Caco-2 (cell line): ENCODE measurements at regions not wholly inside any gene's neighbourhood (a gene's known extent, or its start where the extent isn't known, plus 50 kb on each side); places are given as distances from the start of the nearest gene placed in this dataset.

ENCODE experiments used
- BruUV-seq: library from RNA; stranded (reverse); fragments of 400-500 nt; replicated peaks from 2 replicates; lab custom pipeline; 2021; lab: Mats Ljungman, UMichigan
- CTCF ChIA-PET: fragments of 300-600 bp; sonication (Branson Sonifier 250); formaldehyde crosslinking; loops from one replicate; lab custom pipeline; 2022; ENCODE audit warnings: antibody characterized with exemption; lab: Charles Lee
- POLR2A ChIA-PET: fragments of 300-600 bp; sonication (Branson Sonifier 250); formaldehyde crosslinking; loops from one replicate; lab custom pipeline; 2022; ENCODE audit warnings: antibody characterized with exemption; lab: Charles Lee
- DNase-seq, 2 experiments: peaks; one replicate each; pipeline versions ENCODE4 v3.0.0 to v3.0.0-alpha.2; 2020 to 2022
- H3K27me3 ChIP-seq: replicated peaks from 2 replicates; pipeline ENCODE4 v1.6.0; 2011; ENCODE audit warnings: low read length; ENCODE audit not compliant: control insufficient read depth, insufficient read depth
- H3K36me3 ChIP-seq: 2 replicates; pipeline ENCODE4 v1.5.1; 2011; ENCODE audit warnings: low read length; ENCODE audit not compliant: control insufficient read depth, insufficient read depth
- H3K4me1 ChIP-seq: fragments of 250-450 bp; sonication (Bioruptor Pico); 2 replicates; pipeline ENCODE4 v1.5.1; 2020; ENCODE audit warnings: mild to moderate bottlenecking
- H3K4me3 ChIP-seq: 2 replicates; pipeline ENCODE4 v1.5.1; 2011; ENCODE audit warnings: low read depth, mild to moderate bottlenecking, control low read depth, low read length
- H3K9me3 ChIP-seq: fragments of 250-450 bp; sonication (Bioruptor Pico); 2 replicates; pipeline ENCODE4 v1.5.1; 2020; ENCODE audit warnings: mild to moderate bottlenecking, moderate library complexity
- H3K27ac Mint-ChIP-seq: one replicate; pipeline ENCODE4 v1.8.0; 2022; ENCODE audit warnings: mixed read lengths; ENCODE audit not compliant: unreplicated experiment
- H3K27me3 Mint-ChIP-seq: one replicate; pipeline ENCODE4 v1.8.0; 2022; ENCODE audit warnings: mixed read lengths; ENCODE audit not compliant: insufficient read depth, unreplicated experiment
- H3K36me3 Mint-ChIP-seq: one replicate; pipeline ENCODE4 v1.8.0; 2022; ENCODE audit warnings: mild to moderate bottlenecking, mixed read lengths; ENCODE audit not compliant: insufficient read depth, unreplicated experiment
- H3K4me1 Mint-ChIP-seq: one replicate; pipeline ENCODE4 v1.8.0; 2022; ENCODE audit warnings: low read depth, mixed read lengths; ENCODE audit not compliant: unreplicated experiment
- H3K4me3 Mint-ChIP-seq: one replicate; pipeline ENCODE4 v1.8.0; 2022; ENCODE audit warnings: mild to moderate bottlenecking, moderate library complexity, mixed read lengths; ENCODE audit not compliant: unreplicated experiment
- H3K9me3 Mint-ChIP-seq: one replicate; pipeline ENCODE4 v1.8.0; 2022; ENCODE audit warnings: mixed read lengths; ENCODE audit not compliant: unreplicated experiment
- CTCF ChIP-seq, 2 experiments: fragments of 200-600 bp in 1 of 2; IDR thresholded peaks; 1 replicate in 1 of 2; 2 replicates in 1 of 2; pipeline versions ENCODE4 v1.5.1 to v1.8.0; 2011 to 2022; ENCODE audit warnings: antibody characterized with exemption in 1 of 2, control low read depth in 1 of 2, inconsistent platforms in 1 of 2, low read depth in 1 of 2, low read length in 1 of 2, mild to moderate bottlenecking in 1 of 2, moderate library complexity in 1 of 2; ENCODE audit not compliant: insufficient read depth in 1 of 2, severe bottlenecking in 1 of 2, unreplicated experiment in 1 of 2
- intact Hi-C: fragments of 100-400 bp; cut with micrococcal nuclease; formaldehyde crosslinking; loops from one replicate; pipeline ENCODE4 v1.10.0; 2022; ENCODE audit not compliant: unreplicated experiment

- intact Hi-C loops, result no loop called here
- no peaks in the 10 kb centered on the region for H3K36me3 Mint-ChIP-seq
- Histone ChIP-seq H3K36me3 (no peaks in the 10 kb centered on the region), H3K27me3 (no peaks in the 10 kb centered on the region), H3K4me3 (no peak overlapping the region), H3K4me1 (no peaks in the 10 kb centered on the region), H3K9me3 (no peaks in the 10 kb centered on the region)
- H3K4me3 Mint-ChIP-seq, result no peak overlapping the region
- no peak for DNase-seq
- no TSS peak for BruUV-seq
- no peak for TF ChIP-seq CTCF (IDR thresholded peaks at IDR 0.05; ENCODE audit: insufficient read depth in 1 of 2, low read depth in 1 of 2, low read length in 1 of 2, severe bottlenecking in 1 of 2, unreplicated experiment in 1 of 2)
- H3K4me1 Mint-ChIP-seq, result no peaks in the 10 kb centered on the region
- CTCF ChIA-PET, result no interaction called here
- no peaks in the 10 kb centered on the region for H3K9me3 Mint-ChIP-seq
- H3K27me3 Mint-ChIP-seq, result no peaks in the 10 kb centered on the region
- no peak overlapping the region for H3K27ac Mint-ChIP-seq
- POLR2A ChIA-PET, result no interaction called here
Observed at GRCh38 chr9:24828687-24829086, 283.0 kb upstream of the IZUMO3 start.

- no peak overlapping the region for H3K4me3 Mint-ChIP-seq
- no peak for TF ChIP-seq CTCF (IDR thresholded peaks at IDR 0.05; ENCODE audit: insufficient read depth in 1 of 2, low read depth in 1 of 2, low read length in 1 of 2, severe bottlenecking in 1 of 2, unreplicated experiment in 1 of 2)
- no TSS peak for BruUV-seq
- no peak for DNase-seq
- H3K36me3 ChIP-seq, result no peaks in the 10 kb centered on the region
- H3K4me1 Mint-ChIP-seq, result no peaks in the 10 kb centered on the region
- no peaks in the 10 kb centered on the region for H3K27me3 ChIP-seq
- no peaks in the 10 kb centered on the region for H3K9me3 Mint-ChIP-seq
- H3K4me3 ChIP-seq, result no peak overlapping the region
- H3K4me1 ChIP-seq, result no peaks in the 10 kb centered on the region
- no peaks in the 10 kb centered on the region for H3K36me3 Mint-ChIP-seq
- H3K27ac Mint-ChIP-seq, result no peak overlapping the region
- ChIA-PET POLR2A (no interaction called here), CTCF (no interaction called here)
- H3K27me3 Mint-ChIP-seq, result no peaks in the 10 kb centered on the region
- no peaks in the 10 kb centered on the region for H3K9me3 ChIP-seq
- intact Hi-C loops, result no loop called here
Observed at GRCh38 chr9:24824607-24825006, 278.9 kb upstream of the IZUMO3 start.

GRCh38 chr9:24820196-24820595, 274.5 kb upstream of the IZUMO3 start:
- Histone ChIP-seq H3K4me3 (no peak overlapping the region), H3K27me3 (no peaks in the 10 kb centered on the region), H3K9me3 (no peaks in the 10 kb centered on the region), H3K36me3 (no peaks in the 10 kb centered on the region), H3K4me1 (no peaks in the 10 kb centered on the region)
- no peaks in the 10 kb centered on the region for H3K36me3 Mint-ChIP-seq
- no peak for DNase-seq
- no peaks in the 10 kb centered on the region for H3K4me1 Mint-ChIP-seq
- no peaks in the 10 kb centered on the region for H3K27me3 Mint-ChIP-seq
- intact Hi-C loops, result no loop called here
- no peak for TF ChIP-seq CTCF (IDR thresholded peaks at IDR 0.05; ENCODE audit: insufficient read depth in 1 of 2, low read depth in 1 of 2, low read length in 1 of 2, severe bottlenecking in 1 of 2, unreplicated experiment in 1 of 2)
- BruUV-seq, result no TSS peak
- no peak overlapping the region for H3K27ac Mint-ChIP-seq
- no peaks in the 10 kb centered on the region for H3K9me3 Mint-ChIP-seq
- ChIA-PET POLR2A (no interaction called here), CTCF (no interaction called here)
- H3K4me3 Mint-ChIP-seq, result no peak overlapping the region
